Testis (tissue), 2 donors: ENCODE measurements at regions not wholly inside any gene's neighbourhood (a gene's known extent, or its start where the extent isn't known, plus 50 kb on each side); places are given as distances from the start of the nearest gene placed in this dataset.

Source experiments
- CTCF ChIP-seq, 3 experiments: fragments of 450-650 bp in 2 of 3; fragments of 200-600 bp in 1 of 3; sonication (generic) in 1 of 3; IDR thresholded peaks; one replicate each; pipeline ENCODE4 v1.5.1; 2016 to 2019; ENCODE audit warnings: antibody characterized with exemption in 3 of 3, mild to moderate bottlenecking in 2 of 3, moderate library complexity in 1 of 3
- POLR2A ChIP-seq: fragments of 450-650 bp; IDR thresholded peaks from one replicate; pipeline ENCODE4 v1.6.1; 2017; ENCODE audit warnings: antibody characterized with exemption, mild to moderate bottlenecking, moderate library complexity

GRCh38 chr11:56883371-56883987, 105.2 kb upstream of the OR5AK2 start:
- TF ChIP-seq CTCF (IDR thresholded peaks at IDR 0.05) (no peak), POLR2A (no peak)
